ENCODE measurements at regions not wholly inside any gene's neighbourhood (a gene's known extent, or its start where the extent isn't known, plus 50 kb on each side); places are given as distances from the start of the nearest gene placed in this dataset.

DNA sequence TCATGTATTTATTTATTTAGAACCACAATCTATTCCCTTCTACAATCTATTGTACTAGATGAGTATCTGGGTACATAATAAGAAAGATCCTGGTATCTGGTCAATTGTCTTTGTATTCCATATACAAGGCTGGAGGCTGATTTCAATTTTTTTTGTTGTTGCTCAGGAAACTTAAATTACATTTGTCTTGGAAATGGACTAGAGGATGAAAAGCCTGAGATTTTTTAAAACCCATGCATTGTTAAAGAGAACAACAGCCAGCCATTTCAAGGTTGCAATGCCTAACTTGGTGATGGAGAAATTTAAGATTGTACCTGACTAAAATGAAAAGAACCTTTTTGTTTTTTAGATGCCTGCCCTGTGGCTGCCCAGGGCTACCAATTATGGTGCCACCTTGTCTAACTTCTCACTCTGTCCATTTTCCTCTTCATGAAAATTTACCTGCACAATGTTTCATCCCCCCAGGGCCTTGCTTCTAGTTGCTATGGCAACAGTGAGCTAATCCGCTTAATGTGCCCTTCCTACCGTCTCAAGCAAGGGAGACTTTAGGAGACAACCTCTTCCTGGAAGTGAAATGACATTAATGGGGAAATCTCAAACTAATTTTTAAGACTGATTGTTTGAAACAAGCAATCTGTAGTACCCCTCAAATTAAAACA is 203.7 kb upstream of the PHYHIPL start:
- H3K27ac ChIP-seq (ENCODE audit: low read depth in 1 of 2, low read length in 1 of 2): no peak overlapping the region
- DNase-seq (no peak), ATAC-seq (ENCODE audit: insufficient read depth, low FRiP score) (no peak)
- 65 to 79% methylated on average over 2 of the region's 2 CpGs for WGBS, 2 donors
- H3K36me3 ChIP-seq (ENCODE audit: control insufficient read depth in 4 of 4, insufficient read depth in 4 of 4, low read length in 4 of 4): no peaks in the 10 kb centered on the region
- no peaks in the 10 kb centered on the region for H3K27me3 ChIP-seq (ENCODE audit: control insufficient read depth in 3 of 3, insufficient read depth in 3 of 3, low read length in 2 of 3)
- H3K4me1 ChIP-seq (ENCODE audit: control insufficient read depth in 5 of 5, insufficient read depth in 5 of 5, low read length in 5 of 5): no peaks in the 10 kb centered on the region
- H3K4me3 ChIP-seq: no peak overlapping the region
- TF ChIP-seq CTCF (IDR thresholded peaks at IDR 0.05; ENCODE audit: control extremely low read depth, extremely low read depth): no peak
- peaks cover 0 to 3% (median 0%) of the 10 kb centered on the region in 4 donors for H3K9me3 ChIP-seq (ENCODE audit: control insufficient read depth in 4 of 4, insufficient read depth in 3 of 4, low read length in 3 of 4)
- no peak overlapping the region for H3K9ac ChIP-seq (ENCODE audit: insufficient read depth in 1 of 2, low read length in 2 of 2)

- H3K27me3 ChIP-seq (ENCODE audit: control insufficient read depth in 3 of 3, insufficient read depth in 3 of 3, low read length in 2 of 3): no peaks in the 10 kb centered on the region
- no peak overlapping the region for H3K4me3 ChIP-seq
- peaks cover 0 to 3% (median 0%) of the 10 kb centered on the region in 4 donors for H3K9me3 ChIP-seq (ENCODE audit: control insufficient read depth in 4 of 4, insufficient read depth in 3 of 4, low read length in 3 of 4)
- no peaks in the 10 kb centered on the region for H3K36me3 ChIP-seq (ENCODE audit: control insufficient read depth in 4 of 4, insufficient read depth in 4 of 4, low read length in 4 of 4)
- no peaks in the 10 kb centered on the region for H3K4me1 ChIP-seq (ENCODE audit: control insufficient read depth in 5 of 5, insufficient read depth in 5 of 5, low read length in 5 of 5)
- ATAC-seq (ENCODE audit: insufficient read depth, low FRiP score): no peak
- H3K27ac ChIP-seq (ENCODE audit: low read depth in 1 of 2, low read length in 1 of 2): no peak overlapping the region
- DNase-seq: no peak
- 80 to 81% methylated on average over 2 of the region's 2 CpGs for WGBS, 2 donors
- no peak for TF ChIP-seq CTCF (IDR thresholded peaks at IDR 0.05; ENCODE audit: control extremely low read depth, extremely low read depth)
- no peak overlapping the region for H3K9ac ChIP-seq (ENCODE audit: insufficient read depth in 1 of 2, low read length in 2 of 2)
Observed at GRCh38 chr10:58973235-58973595, 203.2 kb upstream of the PHYHIPL start.

DNA sequence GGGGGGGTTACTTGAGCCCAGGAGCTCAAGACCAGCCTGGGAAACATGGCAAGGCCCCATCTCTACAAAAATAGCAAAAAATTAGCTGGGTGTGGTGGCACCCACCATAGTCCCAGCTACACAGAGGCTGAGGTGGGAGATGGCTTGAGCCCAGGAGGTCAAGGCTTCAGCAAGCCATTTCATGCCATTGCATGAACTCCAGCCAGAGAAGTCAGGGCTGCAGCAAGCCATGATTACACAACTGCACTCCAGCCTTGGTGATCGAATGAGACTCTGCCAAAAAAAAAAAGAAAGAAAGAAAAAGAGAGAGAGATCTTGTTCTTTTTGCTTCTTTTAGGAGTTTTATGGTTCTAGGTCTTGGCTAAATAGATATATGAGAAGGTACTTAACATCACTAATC is 200.2 kb upstream of the PHYHIPL start:
- Histone ChIP-seq H3K9me3 (ENCODE audit: control insufficient read depth in 4 of 4, insufficient read depth in 3 of 4, low read length in 3 of 4) (no peaks in the 10 kb centered on the region), H3K9ac (ENCODE audit: insufficient read depth in 1 of 2, low read length in 2 of 2) (no peak overlapping the region), H3K27me3 (ENCODE audit: control insufficient read depth in 3 of 3, insufficient read depth in 3 of 3, low read length in 2 of 3) (no peaks in the 10 kb centered on the region), H3K27ac (ENCODE audit: low read depth in 1 of 2, low read length in 1 of 2) (no peak overlapping the region), H3K4me1 (ENCODE audit: control insufficient read depth in 5 of 5, insufficient read depth in 5 of 5, low read length in 5 of 5) (no peaks in the 10 kb centered on the region), H3K36me3 (ENCODE audit: control insufficient read depth in 4 of 4, insufficient read depth in 4 of 4, low read length in 4 of 4) (no peaks in the 10 kb centered on the region), H3K4me3 (no peak overlapping the region)
- no peak for ATAC-seq (ENCODE audit: insufficient read depth, low FRiP score)
- no peak for TF ChIP-seq CTCF (IDR thresholded peaks at IDR 0.05; ENCODE audit: control extremely low read depth, extremely low read depth)
- DNase-seq: no peak
- 71 to 76% methylated on average over 1 of the region's 1 CpG for WGBS, 2 donors

- Histone ChIP-seq H3K9ac (ENCODE audit: insufficient read depth in 1 of 2, low read length in 2 of 2) (no peak overlapping the region), H3K27ac (ENCODE audit: low read depth in 1 of 2, low read length in 1 of 2) (no peak overlapping the region), H3K4me3 (no peak overlapping the region), H3K36me3 (ENCODE audit: control insufficient read depth in 4 of 4, insufficient read depth in 4 of 4, low read length in 4 of 4) (no peaks in the 10 kb centered on the region), H3K27me3 (ENCODE audit: control insufficient read depth in 3 of 3, insufficient read depth in 3 of 3, low read length in 2 of 3) (no peaks in the 10 kb centered on the region), H3K9me3 (ENCODE audit: control insufficient read depth in 4 of 4, insufficient read depth in 3 of 4, low read length in 3 of 4) (no peaks in the 10 kb centered on the region), H3K4me1 (ENCODE audit: control insufficient read depth in 5 of 5, insufficient read depth in 5 of 5, low read length in 5 of 5) (no peaks in the 10 kb centered on the region)
- no peak for TF ChIP-seq CTCF (IDR thresholded peaks at IDR 0.05; ENCODE audit: control extremely low read depth, extremely low read depth)
- DNase-seq (no peak), ATAC-seq (ENCODE audit: insufficient read depth, low FRiP score) (no peak)
- WGBS, 2 donors: 63% methylated on average over 3 of the region's 3 CpGs
Observed at GRCh38 chr10:58979711-58980110, 196.7 kb upstream of the PHYHIPL start.

Data from lung (tissue), 11 donors.